GM10248 (cell line): ENCODE measurements at regions not wholly inside any gene's neighbourhood (a gene's known extent, or its start where the extent isn't known, plus 50 kb on each side); places are given as distances from the start of the nearest gene placed in this dataset.

ENCODE experiments used
- CTCF ChIA-PET: fragments of 300-600 bp; sonication (Branson Sonifier 250); formaldehyde crosslinking; extraction: SDS; loops from one replicate; lab custom pipeline; 2021; ENCODE audit warnings: antibody characterized with exemption; lab: Yijun Ruan, JAX
- POLR2A ChIA-PET: fragments of 350-650 bp; sonication (Branson Sonifier 250); formaldehyde crosslinking; extraction: SDS; loops from one replicate; lab custom pipeline; 2020; ENCODE audit warnings: antibody characterized with exemption; lab: Yijun Ruan, JAX
- DNase-seq: peaks from one replicate; pipeline ENCODE4 v3.0.0; 2012; ENCODE audit errors: extremely low spot score
- TF ChIP-seq, protein P1 (sequence below): IDR thresholded peaks from 2 replicates; pipeline ENCODE4 v1.5.1; 2012; ENCODE audit warnings: mild to moderate bottlenecking, low read depth; ENCODE audit errors: extremely low read depth, missing control alignments, control extremely low read depth

DNA sequence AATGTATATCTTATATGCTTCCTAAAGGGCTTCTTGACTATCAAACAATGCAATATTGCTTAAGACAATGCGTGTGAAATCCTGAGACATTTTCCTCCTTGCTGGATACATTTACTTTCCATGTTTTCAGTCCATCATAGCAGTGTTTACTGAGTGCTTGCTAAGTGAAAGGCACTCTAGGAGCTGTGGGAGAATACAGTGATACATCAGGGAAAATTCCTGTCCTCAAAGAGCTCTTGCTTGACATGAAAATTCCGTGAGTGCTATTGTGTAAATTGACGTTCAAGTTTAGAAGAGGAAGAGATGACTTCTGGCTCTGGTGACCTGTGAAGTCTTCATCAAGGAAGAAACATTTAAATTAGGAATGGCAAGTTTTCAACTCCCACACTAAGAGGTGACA is 449.4 kb upstream of the SOX11 start:
- CTCF ChIA-PET, result interaction anchor here (1.3 kb wide), 1 partner anchor 13 kb away, joined by 3 read pairs; no protein-coding TSS in a partner anchor
- no peak for DNase-seq
- POLR2A ChIA-PET, result no interaction called here

DNA sequence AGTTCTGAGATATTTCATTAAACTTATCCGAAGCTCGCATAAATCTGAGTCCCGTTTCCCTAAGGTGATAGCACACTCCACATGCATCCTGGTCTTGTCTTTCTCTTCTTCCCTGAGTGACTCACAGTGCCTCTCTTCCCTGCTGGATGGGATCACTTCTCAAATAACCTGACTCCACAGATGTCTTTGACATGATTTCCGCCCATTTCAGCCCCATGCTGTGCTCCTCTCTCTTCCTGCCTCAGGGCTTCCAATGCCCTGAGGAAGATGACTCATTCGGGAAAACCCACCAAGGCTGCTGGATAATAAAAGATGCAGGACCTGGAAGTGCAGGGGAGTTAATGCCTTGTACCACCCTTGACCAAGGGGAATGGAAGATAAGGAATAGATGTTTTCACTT is 441.7 kb upstream of the SOX11 start:
- CTCF ChIA-PET, result no interaction called here
- POLR2A ChIA-PET, result no interaction called here
- DNase-seq, result no peak
- TF ChIP-seq, protein P1, sequence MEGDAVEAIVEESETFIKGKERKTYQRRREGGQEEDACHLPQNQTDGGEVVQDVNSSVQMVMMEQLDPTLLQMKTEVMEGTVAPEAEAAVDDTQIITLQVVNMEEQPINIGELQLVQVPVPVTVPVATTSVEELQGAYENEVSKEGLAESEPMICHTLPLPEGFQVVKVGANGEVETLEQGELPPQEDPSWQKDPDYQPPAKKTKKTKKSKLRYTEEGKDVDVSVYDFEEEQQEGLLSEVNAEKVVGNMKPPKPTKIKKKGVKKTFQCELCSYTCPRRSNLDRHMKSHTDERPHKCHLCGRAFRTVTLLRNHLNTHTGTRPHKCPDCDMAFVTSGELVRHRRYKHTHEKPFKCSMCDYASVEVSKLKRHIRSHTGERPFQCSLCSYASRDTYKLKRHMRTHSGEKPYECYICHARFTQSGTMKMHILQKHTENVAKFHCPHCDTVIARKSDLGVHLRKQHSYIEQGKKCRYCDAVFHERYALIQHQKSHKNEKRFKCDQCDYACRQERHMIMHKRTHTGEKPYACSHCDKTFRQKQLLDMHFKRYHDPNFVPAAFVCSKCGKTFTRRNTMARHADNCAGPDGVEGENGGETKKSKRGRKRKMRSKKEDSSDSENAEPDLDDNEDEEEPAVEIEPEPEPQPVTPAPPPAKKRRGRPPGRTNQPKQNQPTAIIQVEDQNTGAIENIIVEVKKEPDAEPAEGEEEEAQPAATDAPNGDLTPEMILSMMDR, result no peak

More for the DNA sequence above, 449.4 kb upstream of the SOX11 start:
- TF ChIP-seq, protein P1, result no peak

DNA sequence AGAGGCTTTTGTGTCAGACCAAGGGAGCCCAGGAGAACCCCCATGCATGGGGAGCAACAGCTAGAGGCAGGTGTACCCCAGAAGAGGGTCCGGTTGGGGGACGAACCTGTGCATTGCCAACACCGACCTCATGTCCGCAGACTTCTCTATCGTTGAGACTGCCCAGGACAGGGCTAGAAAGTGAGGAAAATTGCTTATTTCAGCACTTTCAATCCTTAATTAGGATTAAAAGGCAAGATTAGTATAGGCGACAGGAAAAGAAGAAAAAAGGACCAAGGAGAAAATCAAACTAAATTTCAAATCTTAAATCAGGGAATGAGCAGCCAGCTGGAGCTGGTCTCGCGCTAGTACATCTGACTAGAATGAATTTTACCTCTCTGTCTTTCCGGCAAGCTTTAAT is 438.9 kb upstream of the SOX11 start:
- ChIA-PET POLR2A (no interaction called here), CTCF (no interaction called here)
- DNase-seq, result no peak
- TF ChIP-seq, protein P1, result no peak

DNA sequence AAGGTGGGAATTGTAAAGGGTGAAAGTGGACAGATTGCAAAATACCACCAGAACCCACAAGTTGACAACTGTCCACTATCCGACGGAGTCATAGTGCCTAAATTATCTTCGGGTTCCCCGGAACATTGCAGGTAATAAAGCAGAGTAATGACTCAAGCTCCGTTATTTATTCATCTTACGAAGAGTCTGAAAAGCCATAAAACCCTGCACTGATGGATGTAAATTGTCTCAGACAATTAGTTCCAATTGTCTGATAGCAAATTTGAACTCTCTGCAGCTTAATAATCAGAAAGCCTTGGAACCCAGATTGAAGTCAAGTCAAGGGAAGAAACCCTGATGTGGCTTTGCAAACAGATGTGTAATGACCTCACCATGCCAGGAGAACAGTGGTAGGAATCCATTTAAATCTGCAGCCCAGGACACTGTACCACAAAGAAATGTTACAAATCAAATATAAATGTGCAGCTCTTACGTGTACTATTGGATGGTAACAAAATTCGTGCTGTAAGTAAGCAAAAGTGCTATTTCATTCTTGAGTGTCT is 437.3 kb upstream of the SOX11 start:
- CTCF ChIA-PET, result interaction anchor here (1.0 kb wide), 1 partner anchor 14 kb away, joined by 5 read pairs; no protein-coding TSS in a partner anchor
- POLR2A ChIA-PET, result no interaction called here
- no peak for DNase-seq
- TF ChIP-seq, protein P1, result no peak

DNA sequence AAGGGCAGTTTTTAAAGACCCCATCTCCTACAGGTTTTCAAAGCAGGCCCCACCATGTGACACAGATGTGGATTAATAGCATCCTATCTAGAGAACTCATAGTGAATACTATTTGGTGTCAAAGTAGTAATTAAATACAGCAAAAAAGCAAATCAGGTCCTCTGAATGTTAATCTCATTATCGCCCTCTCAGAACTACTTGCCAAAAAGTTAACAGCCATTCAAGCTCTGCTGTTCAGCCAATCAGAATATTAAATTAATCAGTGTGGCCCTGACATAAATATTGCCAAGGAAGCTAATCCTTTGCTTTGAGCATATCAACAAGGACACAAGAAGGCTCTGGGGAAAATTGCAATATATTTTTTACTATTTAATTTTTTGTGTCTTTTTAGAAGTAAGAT is 428.9 kb upstream of the SOX11 start:
- TF ChIP-seq, protein P1, result no peak
- CTCF ChIA-PET, result no interaction called here
- POLR2A ChIA-PET, result no interaction called here
- DNase-seq, result no peak

DNA sequence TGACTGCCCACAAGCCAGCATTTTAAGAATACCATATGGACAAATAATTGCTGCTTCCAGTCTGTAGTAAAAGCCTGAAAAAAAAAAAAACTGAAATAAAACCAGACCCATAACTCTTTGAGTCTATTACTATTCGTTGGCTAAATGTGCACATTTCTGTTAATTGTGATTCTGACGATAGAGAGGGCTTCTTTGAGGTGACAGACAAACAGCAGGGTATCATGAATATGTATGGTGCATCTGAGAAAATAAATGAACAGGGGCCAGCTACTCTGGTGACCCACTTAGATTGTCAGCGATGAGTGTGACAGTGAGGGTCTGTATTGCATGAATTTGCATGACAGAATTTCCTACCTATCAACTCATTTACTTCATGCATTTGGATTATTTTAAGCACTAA is 427.8 kb upstream of the SOX11 start:
- TF ChIP-seq, protein P1, result no peak
- DNase-seq, result no peak
- ChIA-PET CTCF (no interaction called here), POLR2A (no interaction called here)
